MCF 10A (cell line): ENCODE measurements at regions not wholly inside any gene's neighbourhood (a gene's known extent, or its start where the extent isn't known, plus 50 kb on each side); places are given as distances from the start of the nearest gene placed in this dataset.
A peak's percentile ranks its signal among the peaks of the same experiment; 100 is the strongest.

Experiments used
- BruUV-seq: library from RNA; stranded (reverse); fragments of 400-500 nt; replicated peaks from 2 replicates; lab custom pipeline; 2021; lab: Mats Ljungman, UMichigan
- CTCF ChIA-PET: fragments of 300-600 bp; sonication (Branson Sonifier 250); formaldehyde crosslinking; extraction: SDS; loops from one replicate; lab custom pipeline; 2021; ENCODE audit warnings: antibody characterized with exemption, inconsistent platforms; lab: Yijun Ruan, JAX
- POLR2A ChIA-PET: fragments of 300-600, 350-650 bp; sonication (Branson Sonifier 250); formaldehyde crosslinking; extraction: SDS; loops from one replicate; lab custom pipeline; 2020; ENCODE audit warnings: antibody characterized with exemption, inconsistent platforms; lab: Yijun Ruan, JAX
- DNase-seq: peaks from one replicate; pipeline ENCODE4 v3.0.0-alpha.2; 2018; ENCODE audit not compliant: unreplicated experiment
- H3K27ac Mint-ChIP-seq: one replicate; pipeline ENCODE4 v1.8.0; 2022; ENCODE audit warnings: mild to moderate bottlenecking, low read depth, mixed read lengths; ENCODE audit not compliant: unreplicated experiment
- H3K27me3 Mint-ChIP-seq: one replicate; pipeline ENCODE4 v1.8.0; 2022; ENCODE audit warnings: mixed read lengths; ENCODE audit not compliant: insufficient read depth, unreplicated experiment
- H3K36me3 Mint-ChIP-seq: one replicate; pipeline ENCODE4 v1.8.0; 2022; ENCODE audit warnings: mild to moderate bottlenecking, moderate library complexity, mixed read lengths; ENCODE audit not compliant: insufficient read depth, unreplicated experiment
- H3K4me1 Mint-ChIP-seq: one replicate; pipeline ENCODE4 v1.8.0; 2022; ENCODE audit warnings: mixed read lengths; ENCODE audit not compliant: insufficient read depth, unreplicated experiment
- H3K4me3 Mint-ChIP-seq: one replicate; pipeline ENCODE4 v1.8.0; 2022; ENCODE audit warnings: mild to moderate bottlenecking, moderate library complexity, mixed read lengths; ENCODE audit not compliant: unreplicated experiment
- H3K9me3 Mint-ChIP-seq: one replicate; pipeline ENCODE4 v1.8.0; 2022; ENCODE audit warnings: mixed read lengths; ENCODE audit not compliant: unreplicated experiment
- CTCF ChIP-seq: fragments of 200-600 bp; IDR thresholded peaks from one replicate; pipeline ENCODE4 v1.8.0; 2022; ENCODE audit warnings: antibody characterized with exemption, mild to moderate bottlenecking; ENCODE audit not compliant: unreplicated experiment
- intact Hi-C: fragments of 100-400 bp; cut with micrococcal nuclease; formaldehyde crosslinking; loops from 2 replicates; pipeline ENCODE4 v1.14.1; 2022

DNA sequence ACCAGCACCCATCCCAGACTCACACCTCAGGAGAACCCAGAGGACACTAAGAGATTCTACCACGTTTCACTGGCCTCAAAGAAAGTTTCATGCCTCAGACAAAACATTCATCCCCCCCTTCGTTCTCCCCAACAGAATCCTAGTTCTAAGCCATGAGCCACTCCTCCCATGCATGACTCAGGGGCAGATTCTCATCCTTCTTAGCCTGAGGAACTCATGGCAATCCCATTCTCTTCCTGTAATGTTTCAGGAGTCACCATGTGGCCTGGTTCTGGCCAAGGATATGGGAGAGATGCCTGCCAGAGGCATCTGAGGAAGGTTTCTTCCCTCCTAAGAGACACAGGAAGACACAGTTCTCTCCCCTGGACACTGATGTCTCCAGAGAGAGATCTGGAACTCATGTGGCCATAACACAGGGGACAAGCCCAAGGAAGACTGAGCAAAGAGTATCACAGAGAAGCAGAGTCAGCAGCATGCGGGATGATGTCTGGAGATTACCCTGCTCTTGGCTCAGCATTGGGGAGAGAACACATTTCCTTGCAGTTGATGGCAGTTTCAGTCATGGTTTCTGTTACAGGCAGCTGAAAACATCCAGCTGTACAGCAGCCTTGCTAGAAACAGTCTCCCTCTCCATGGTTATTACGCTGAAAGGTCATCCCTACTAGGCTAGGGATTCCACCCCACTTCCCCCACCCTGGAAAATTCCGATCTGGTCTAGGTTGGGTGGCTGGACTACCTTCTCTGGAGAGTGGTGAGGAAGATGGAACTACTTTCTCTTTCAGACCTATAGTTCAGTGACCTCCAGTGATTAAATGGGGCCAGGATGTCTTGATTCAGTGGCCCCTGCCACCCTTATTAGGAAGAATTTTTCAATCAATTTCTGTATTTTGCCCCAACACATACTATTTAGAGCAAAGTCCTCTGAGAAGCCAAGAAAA lies 115.4 kb downstream of the ZNF608 start:
- Mint-ChIP-seq H3K27me3 (no peaks in the 10 kb centered on the region), H3K9me3 (no peaks in the 10 kb centered on the region), H3K27ac (peak overlapping the region; percentile 3), H3K4me3 (no peak overlapping the region), H3K36me3 (peaks cover 7% of the 10 kb centered on the region), H3K4me1 (peaks cover 43% of the 10 kb centered on the region)
- POLR2A ChIA-PET: no interaction called here
- TF ChIP-seq CTCF: no peak
- peak; percentile 34 for DNase-seq
- CTCF ChIA-PET: no interaction called here
- intact Hi-C loops: no loop called here
- BruUV-seq: no TSS peak

- H3K9me3 Mint-ChIP-seq: no peaks in the 10 kb centered on the region
- CTCF ChIA-PET: interaction anchor here (0.6 to 0.7 kb wide), 2 partner anchors 595 to 1096 kb away, joined by 3 read pairs; no protein-coding TSS in a partner anchor
- H3K27ac Mint-ChIP-seq: peak overlapping the region; percentile 75
- H3K27me3 Mint-ChIP-seq: no peaks in the 10 kb centered on the region
- POLR2A ChIA-PET: interaction anchor here (0.5 to 1.2 kb wide), 6 partner anchors 22 to 670 kb away, joined by 3 to 6 read pairs (median 3); no protein-coding TSS in a partner anchor
- no peak for TF ChIP-seq CTCF
- H3K4me1 Mint-ChIP-seq: peaks cover 34% of the 10 kb centered on the region
- intact Hi-C loops: loop anchor here (1.0 kb wide), 1 partner anchor 46 kb away; no protein-coding TSS in a partner anchor
- H3K4me3 Mint-ChIP-seq: peak overlapping the region; percentile 29
- BruUV-seq: no TSS peak
- H3K36me3 Mint-ChIP-seq: peaks cover 10% of the 10 kb centered on the region
- DNase-seq: peak; percentile 98
Observed at GRCh38 chr5:124628721-124629596, 117.5 kb downstream of the ZNF608 start.

DNA sequence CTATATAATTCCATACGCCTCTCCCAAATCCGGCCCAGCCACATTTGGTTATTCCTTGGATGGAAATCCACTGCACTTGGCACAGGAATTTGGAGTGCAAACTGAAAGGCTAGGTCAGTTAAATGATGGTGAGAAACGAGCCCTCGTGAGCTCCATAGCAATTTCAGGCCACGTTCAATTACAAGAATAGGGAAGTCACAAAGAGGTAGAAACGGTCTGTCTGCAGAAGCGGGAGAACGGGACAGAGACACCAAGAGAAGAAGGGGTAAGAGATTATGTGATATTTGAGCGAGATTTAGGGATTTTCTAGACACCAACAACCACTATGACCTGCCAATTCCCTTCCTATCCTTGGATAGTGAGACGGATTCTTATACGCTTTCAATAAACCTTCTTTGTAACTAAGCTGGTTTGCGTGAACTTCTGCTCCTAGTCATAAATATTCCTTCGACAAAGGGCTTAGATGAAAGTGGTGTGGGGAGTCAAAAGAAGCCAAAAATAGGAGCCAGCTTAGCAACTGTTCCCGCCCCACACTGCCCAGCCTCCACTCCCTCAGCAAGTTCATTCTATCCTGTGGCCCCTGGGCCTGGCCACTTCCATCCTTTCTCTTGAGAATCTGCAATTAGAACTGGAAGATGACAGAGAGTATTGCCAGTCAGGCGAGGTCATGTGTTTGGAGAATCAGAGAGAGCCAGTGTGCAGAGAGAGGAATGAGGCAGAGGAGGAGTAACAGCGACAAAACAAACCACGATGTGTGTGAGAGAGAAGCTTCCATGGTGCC lies 118.4 kb downstream of the ZNF608 start:
- no peak for DNase-seq
- Mint-ChIP-seq H3K4me1 (peaks cover 32% of the 10 kb centered on the region), H3K27ac (peak overlapping the region; percentile 75), H3K36me3 (peaks cover 10% of the 10 kb centered on the region), H3K27me3 (no peaks in the 10 kb centered on the region), H3K4me3 (no peak overlapping the region), H3K9me3 (no peaks in the 10 kb centered on the region)
- ChIA-PET CTCF (no interaction called here), POLR2A (interaction anchor here (0.6 to 1.2 kb wide), 6 partner anchors 10 to 371 kb away, joined by 3 to 5 read pairs (median 4); no protein-coding TSS in a partner anchor)
- TF ChIP-seq CTCF: no peak
- no TSS peak for BruUV-seq
- intact Hi-C loops: no loop called here
